Progenitor cell of endocrine pancreas (in vitro differentiated cells): ENCODE measurements at regions not wholly inside any gene's neighbourhood (a gene's known extent, or its start where the extent isn't known, plus 50 kb on each side); places are given as distances from the start of the nearest gene placed in this dataset.

ENCODE experiments used
- DNase-seq: peaks from one replicate; pipeline ENCODE4 v3.0.0; 2021; ENCODE audit warnings: low spot score; ENCODE audit not compliant: unreplicated experiment
- H3K27ac Mint-ChIP-seq: 2 replicates; pipeline ENCODE4 v1.8.0; 2021; ENCODE audit warnings: mild to moderate bottlenecking, moderate library complexity, mixed read lengths
- H3K27me3 Mint-ChIP-seq: 2 replicates; pipeline ENCODE4 v1.8.0; 2021; ENCODE audit warnings: mixed read lengths
- H3K36me3 Mint-ChIP-seq: 2 replicates; pipeline ENCODE4 v1.8.0; 2022; ENCODE audit warnings: mixed read lengths; ENCODE audit not compliant: insufficient read depth
- H3K4me1 Mint-ChIP-seq: 2 replicates; pipeline ENCODE4 v1.8.0; 2021; ENCODE audit warnings: low read depth, mixed read lengths
- H3K4me3 Mint-ChIP-seq: 2 replicates; pipeline ENCODE4 v1.8.0; 2021; ENCODE audit warnings: low read depth, mild to moderate bottlenecking, moderate library complexity, mixed read lengths
- H3K9me3 Mint-ChIP-seq: 2 replicates; pipeline ENCODE4 v1.8.0; 2021; ENCODE audit warnings: low read depth, mixed read lengths
- TF ChIP-seq, protein P1 (sequence below): fragments of 200-600 bp; sonication (generic); IDR thresholded peaks from one replicate; pipeline ENCODE4 v1.5.0; 2021; ENCODE audit warnings: antibody characterized with exemption, mild to moderate bottlenecking; ENCODE audit not compliant: unreplicated experiment

DNA sequence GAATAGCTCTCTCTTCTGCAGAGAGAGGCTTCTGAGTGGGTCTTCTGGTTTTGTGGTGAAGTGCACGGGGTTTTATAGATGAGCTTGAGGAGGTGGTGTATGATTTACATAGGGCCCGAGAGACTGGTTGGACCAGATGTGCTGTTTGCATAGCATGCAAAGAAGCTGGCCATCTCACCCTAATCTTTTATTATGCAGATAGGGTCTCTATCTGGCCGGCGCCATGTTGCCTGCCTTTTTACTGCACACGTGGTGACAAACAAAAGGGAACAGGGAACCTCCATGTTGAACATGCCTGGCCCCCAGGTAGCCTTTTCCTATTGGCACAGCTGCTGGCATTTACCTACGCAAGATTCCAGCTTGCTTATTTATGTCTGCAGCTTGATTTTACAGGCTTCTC, 473.3 kb upstream of the FAM47C start:
- TF ChIP-seq, protein P1, sequence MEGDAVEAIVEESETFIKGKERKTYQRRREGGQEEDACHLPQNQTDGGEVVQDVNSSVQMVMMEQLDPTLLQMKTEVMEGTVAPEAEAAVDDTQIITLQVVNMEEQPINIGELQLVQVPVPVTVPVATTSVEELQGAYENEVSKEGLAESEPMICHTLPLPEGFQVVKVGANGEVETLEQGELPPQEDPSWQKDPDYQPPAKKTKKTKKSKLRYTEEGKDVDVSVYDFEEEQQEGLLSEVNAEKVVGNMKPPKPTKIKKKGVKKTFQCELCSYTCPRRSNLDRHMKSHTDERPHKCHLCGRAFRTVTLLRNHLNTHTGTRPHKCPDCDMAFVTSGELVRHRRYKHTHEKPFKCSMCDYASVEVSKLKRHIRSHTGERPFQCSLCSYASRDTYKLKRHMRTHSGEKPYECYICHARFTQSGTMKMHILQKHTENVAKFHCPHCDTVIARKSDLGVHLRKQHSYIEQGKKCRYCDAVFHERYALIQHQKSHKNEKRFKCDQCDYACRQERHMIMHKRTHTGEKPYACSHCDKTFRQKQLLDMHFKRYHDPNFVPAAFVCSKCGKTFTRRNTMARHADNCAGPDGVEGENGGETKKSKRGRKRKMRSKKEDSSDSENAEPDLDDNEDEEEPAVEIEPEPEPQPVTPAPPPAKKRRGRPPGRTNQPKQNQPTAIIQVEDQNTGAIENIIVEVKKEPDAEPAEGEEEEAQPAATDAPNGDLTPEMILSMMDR, result no peak
- Mint-ChIP-seq H3K4me3 (no peak overlapping the region), H3K27ac (no peak overlapping the region), H3K4me1 (peaks cover 1% of the 10 kb centered on the region), H3K27me3 (no peaks in the 10 kb centered on the region), H3K9me3 (peaks cover 38% of the 10 kb centered on the region), H3K36me3 (no peaks in the 10 kb centered on the region)
- DNase-seq, result no peak

DNA sequence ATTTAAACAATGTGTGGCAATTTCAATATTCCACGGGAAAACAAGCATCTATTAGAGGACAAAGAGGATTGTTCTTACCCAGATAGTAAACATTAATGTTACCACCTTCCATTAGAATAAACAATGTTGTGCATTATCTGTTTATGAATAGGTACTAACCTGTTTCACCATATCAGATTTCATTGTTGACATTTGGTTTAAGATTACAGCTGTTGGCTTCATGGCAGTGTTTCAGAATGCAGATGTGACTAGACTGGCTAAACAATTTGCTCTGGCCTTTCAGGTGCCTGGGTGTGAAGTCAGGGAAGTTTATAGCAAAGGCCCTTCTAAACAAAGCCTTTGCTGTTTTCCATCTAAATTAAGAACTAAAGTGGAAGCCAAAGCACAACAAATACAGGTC, 464.7 kb upstream of the FAM47C start:
- Mint-ChIP-seq H3K4me1 (peaks cover 7% of the 10 kb centered on the region), H3K9me3 (peaks cover 27% of the 10 kb centered on the region), H3K4me3 (no peak overlapping the region), H3K27me3 (no peaks in the 10 kb centered on the region), H3K27ac (peak overlapping the region; percentile 36), H3K36me3 (no peaks in the 10 kb centered on the region)
- TF ChIP-seq, protein P1, result no peak
- no peak for DNase-seq

DNA sequence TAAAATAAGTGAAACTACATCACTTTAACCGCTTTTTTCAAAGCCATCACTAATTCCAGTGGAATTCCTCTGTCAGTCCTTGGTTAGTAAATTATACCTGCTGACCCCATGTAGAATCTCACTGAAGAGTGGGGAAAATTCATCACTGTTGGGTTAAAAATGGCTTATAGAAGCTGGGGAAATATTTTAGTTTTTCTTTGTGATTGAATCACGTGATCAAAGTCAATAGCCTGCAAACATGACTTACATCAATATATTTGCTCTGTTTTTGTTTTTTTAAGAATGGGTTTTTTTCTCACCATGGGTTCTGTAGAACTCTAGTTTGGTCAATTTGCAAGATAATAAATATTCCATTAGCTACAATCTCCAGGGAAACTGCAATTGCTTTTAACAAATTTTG, 445.2 kb upstream of the FAM47C start:
- Mint-ChIP-seq H3K27ac (no peak overlapping the region), H3K4me1 (peaks cover 2% of the 10 kb centered on the region), H3K36me3 (no peaks in the 10 kb centered on the region), H3K9me3 (peaks cover 26% of the 10 kb centered on the region), H3K4me3 (no peak overlapping the region), H3K27me3 (no peaks in the 10 kb centered on the region)
- DNase-seq, result no peak
- TF ChIP-seq, protein P1, result no peak

DNA sequence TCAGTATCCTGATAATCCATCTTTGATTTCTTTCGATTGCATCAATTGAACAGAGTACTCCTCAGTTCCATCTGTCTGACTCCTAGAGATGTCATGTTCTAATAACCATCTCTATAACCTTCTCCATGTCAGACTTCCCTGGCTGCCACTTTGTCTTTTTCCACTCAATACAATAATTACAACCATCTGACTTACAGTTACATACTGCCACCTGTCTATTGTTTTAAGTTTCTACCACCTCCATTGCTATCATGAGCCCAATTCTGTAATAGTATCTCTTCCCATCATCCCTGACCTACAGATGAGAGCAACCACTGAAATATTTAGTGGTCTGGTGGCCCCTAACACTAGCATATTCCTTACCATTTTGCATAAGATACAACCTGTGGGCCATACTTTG, 439.2 kb upstream of the FAM47C start:
- DNase-seq, result no peak
- TF ChIP-seq, protein P1, result no peak
- Mint-ChIP-seq H3K27me3 (no peaks in the 10 kb centered on the region), H3K9me3 (peaks cover 25% of the 10 kb centered on the region), H3K4me3 (no peak overlapping the region), H3K36me3 (no peaks in the 10 kb centered on the region), H3K27ac (no peak overlapping the region), H3K4me1 (peaks cover 3% of the 10 kb centered on the region)

DNA sequence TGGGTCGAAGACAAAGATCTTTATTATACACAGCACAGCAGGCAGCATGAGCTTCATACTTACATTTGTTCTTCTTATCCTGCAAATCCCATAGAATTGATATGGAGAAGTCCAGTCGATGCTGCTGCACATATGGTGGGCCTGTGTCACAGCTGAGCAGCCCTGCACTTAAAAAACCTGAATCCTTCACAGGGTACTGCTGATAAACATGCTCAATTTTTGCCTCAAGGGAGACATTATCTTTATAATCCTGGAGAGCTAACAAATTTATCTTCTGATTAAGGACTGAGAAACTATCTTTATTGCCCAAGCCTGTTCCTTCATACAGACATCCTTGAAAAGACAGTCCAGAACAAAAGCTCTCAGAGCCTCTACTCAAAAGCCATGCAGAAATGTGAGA, 434.4 kb upstream of the FAM47C start:
- H3K27ac Mint-ChIP-seq, result no peak overlapping the region
- H3K4me1 Mint-ChIP-seq, result peaks cover 4% of the 10 kb centered on the region
- no peaks in the 10 kb centered on the region for H3K27me3 Mint-ChIP-seq
- H3K36me3 Mint-ChIP-seq, result no peaks in the 10 kb centered on the region
- H3K4me3 Mint-ChIP-seq, result no peak overlapping the region
- TF ChIP-seq, protein P1, result no peak
- H3K9me3 Mint-ChIP-seq, result peaks cover 11% of the 10 kb centered on the region
- DNase-seq, result no peak
